NCI-H1092 (cell line): ENCODE measurements at regions not wholly inside any gene's neighbourhood (a gene's known extent, or its start where the extent isn't known, plus 50 kb on each side); places are given as distances from the start of the nearest gene placed in this dataset.

ENCODE experiments used
- DNase-seq: peaks from one replicate; lab custom pipeline; 2025; lab: John Stamatoyannopoulos, UW

DNA sequence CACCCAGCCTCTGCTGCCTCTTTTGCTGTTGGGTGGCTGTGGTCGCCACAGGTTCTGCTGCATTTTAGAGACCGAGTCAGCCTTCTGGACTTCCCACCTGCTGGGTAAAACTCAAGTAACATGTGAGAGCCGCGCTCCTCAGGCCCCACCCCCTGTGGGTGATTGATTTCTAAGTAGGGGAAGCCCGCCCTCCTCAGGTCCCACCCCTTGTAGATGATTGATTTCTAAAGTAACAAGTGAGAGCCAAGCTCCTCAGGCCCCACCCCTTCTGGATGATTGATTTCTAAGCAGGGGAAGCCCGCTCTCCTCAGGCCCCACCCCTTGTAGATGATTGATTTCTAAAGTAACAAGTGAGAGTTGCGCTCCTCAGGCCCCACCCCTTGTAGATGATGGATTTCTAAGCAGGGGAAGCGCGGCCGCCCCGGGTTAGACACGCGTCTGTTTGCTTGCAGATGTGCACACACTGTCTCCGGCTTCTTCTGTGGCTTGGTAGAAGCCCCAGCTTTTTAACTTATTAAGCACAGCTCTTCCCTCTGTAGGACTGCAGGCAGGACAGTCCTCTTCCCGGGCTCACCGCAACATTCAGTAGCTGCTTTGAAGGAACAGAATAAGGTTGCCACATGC, 83.4 kb downstream of the FAM43A start:
- peak; percentile 89 for DNase-seq

DNA sequence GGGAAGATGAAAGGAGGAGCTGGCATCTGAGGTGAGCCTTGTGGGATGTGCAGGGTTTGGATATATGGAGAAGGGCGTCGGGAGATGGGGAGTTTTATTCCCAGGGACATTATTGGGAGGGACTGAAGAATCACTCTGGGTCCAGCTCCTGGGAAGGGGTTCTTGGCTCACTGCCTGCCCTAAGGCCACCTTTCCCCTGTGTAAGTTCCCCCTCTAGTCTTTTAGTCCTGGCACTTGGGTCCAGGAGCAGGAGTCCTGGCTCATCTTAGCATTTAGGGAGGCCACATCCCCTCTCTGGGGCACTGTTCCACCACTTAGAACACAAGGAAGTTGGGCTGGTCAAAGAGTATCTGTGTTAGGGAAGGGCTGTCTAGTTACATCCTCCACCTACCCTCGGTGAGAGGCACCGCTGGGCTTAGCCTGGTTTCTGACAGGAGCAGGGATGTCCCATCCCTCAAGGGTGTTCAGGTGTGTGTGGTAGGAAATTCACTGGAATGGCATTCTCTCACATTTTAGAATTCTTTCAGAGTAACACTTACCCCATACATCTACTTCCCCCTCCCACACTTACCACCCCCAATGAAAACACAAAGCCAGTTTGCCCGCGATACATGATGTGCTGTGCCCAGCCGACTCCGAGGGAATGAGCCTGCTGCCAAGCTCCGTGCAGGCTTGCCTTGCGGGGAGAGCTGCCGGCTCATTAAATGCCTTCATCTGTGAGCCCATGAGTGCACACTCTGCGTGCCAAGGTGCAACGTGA, 86.7 kb downstream of the FAM43A start:
- DNase-seq: no peak

- DNase-seq: no peak
Observed at GRCh38 chr3:194773216-194773615, 87.5 kb downstream of the FAM43A start.

GRCh38 chr3:194773771-194774455, 88.2 kb downstream of the FAM43A start:
- DNase-seq: no peak

DNA sequence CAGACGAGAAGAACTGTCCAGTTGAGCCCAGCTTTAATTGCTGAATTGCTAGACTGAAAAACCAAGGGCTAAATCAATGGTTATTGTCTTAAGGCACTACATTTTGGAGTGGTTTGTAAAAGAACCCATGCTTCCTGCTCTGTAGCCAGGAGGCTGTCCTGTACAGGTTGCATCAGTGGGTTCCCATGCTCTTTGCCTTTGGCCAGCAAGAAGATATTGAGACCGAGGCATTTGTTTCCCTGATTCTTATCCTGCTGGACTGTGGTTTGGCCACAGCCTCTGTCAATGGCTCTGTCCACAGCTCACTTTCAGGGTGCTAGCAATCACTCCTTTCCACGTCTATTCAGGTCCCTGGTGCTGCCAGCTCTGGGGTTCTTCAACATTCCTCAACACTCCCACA, 89.6 kb downstream of the FAM43A start:
- no peak for DNase-seq

GRCh38 chr3:194775731-194776130, 90.0 kb downstream of the FAM43A start:
- DNase-seq: no peak

GRCh38 chr3:194777729-194778128, 92.0 kb downstream of the FAM43A start:
- DNase-seq: no peak

DNA sequence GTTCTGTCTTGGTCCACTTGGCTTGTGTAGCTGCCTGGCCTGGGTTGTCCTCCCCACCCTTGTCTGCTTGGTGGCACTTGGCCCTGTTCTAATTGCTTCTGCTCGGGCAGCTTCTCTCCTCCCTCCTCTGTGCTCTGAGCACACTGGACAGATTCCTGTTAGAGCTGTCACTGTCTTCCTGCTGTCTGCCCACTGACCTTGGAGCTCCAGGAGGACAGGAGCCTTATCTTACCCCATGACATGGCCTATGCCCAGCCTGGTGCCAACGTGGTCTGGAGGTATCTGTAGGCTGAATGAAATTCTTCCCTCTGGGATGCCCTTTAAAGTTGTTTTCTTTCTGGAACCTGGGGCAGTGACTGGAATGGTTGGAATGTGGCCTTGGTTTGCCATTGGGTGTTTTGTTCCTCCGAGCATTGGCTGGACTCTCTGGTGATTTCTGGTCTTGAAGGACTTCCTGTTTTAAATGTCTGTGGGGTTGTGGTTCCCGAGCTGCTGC, 94.1 kb downstream of the FAM43A start:
- DNase-seq: no peak

DNA sequence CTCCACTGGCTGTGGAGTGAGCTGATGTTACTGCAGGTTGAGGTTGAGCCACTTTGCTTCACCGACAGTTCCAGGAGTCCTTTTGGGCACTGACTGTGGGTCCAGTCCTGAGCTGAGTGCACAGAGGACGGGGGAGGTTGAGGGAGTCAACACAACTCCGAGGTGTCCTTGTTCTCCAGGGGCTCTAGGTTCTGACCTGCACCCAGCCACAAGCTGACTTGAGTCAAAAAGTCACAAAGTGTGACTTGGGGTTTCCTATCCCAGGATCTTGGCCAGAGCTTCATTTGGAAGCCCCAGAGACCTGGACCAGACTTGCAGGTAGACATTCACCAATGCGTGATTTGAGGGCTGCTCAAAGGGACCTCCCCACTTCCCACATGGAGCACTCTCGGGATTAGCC, 95.0 kb downstream of the FAM43A start:
- DNase-seq: no peak

- DNase-seq: no peak
Observed at GRCh38 chr3:194781617-194782016, 95.9 kb downstream of the FAM43A start.

GRCh38 chr3:194782698-194783404, 97.2 kb downstream of the FAM43A start:
- DNase-seq: peak; percentile 20

- no peak for DNase-seq
Observed at GRCh38 chr3:194784361-194784760, 98.7 kb downstream of the FAM43A start.

DNA sequence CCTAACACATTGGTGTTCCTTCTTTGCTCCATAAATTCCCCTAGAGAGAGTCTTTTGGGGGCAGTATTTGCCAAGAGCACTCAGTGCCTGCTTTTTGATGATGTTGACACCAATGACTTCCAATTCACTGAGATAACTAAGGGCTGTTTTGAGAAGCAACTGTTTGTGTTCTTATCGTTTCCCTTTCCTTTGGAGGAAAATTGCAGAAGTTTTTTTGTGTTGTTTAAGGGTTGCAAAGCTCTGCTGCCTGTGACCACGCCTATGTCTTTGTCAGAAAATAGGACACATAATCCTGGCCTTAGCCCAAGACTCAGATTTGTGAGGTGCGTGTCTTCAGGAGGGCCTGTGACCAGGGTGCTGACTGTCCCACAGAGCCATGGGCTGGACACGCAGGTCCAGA, 99.6 kb downstream of the FAM43A start:
- no peak for DNase-seq

DNA sequence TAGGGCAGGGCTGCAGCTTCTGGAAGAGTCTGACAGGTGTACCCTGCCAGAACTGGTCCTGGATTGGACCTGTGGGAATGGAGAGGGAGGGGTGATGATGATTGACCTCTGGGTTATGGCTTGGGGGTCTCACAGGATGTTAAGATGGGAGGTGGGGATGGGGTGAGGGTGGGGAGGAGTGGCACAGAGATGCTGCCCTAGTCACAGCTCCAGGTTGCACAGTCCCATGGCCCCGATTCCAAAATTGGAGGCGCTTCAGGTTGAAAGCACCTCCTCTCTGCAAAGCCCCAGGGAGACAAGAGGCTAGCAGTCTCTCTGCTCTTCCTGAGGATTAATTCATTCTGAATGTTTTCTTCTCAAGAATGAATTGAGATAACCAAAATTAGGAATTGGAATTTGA, 101.4 kb downstream of the FAM43A start:
- no peak for DNase-seq

- DNase-seq: no peak
Observed at GRCh38 chr3:194787650-194788049, 102.0 kb downstream of the FAM43A start.

GRCh38 chr3:194792368-194792767, 106.7 kb downstream of the FAM43A start:
- DNase-seq: no peak

GRCh38 chr3:194797555-194798250, 112.0 kb downstream of the FAM43A start:
- DNase-seq: no peak

GRCh38 chr3:194798486-194798885, 112.8 kb downstream of the FAM43A start:
- no peak for DNase-seq

GRCh38 chr3:194800002-194800401, 114.3 kb downstream of the FAM43A start:
- no peak for DNase-seq

DNA sequence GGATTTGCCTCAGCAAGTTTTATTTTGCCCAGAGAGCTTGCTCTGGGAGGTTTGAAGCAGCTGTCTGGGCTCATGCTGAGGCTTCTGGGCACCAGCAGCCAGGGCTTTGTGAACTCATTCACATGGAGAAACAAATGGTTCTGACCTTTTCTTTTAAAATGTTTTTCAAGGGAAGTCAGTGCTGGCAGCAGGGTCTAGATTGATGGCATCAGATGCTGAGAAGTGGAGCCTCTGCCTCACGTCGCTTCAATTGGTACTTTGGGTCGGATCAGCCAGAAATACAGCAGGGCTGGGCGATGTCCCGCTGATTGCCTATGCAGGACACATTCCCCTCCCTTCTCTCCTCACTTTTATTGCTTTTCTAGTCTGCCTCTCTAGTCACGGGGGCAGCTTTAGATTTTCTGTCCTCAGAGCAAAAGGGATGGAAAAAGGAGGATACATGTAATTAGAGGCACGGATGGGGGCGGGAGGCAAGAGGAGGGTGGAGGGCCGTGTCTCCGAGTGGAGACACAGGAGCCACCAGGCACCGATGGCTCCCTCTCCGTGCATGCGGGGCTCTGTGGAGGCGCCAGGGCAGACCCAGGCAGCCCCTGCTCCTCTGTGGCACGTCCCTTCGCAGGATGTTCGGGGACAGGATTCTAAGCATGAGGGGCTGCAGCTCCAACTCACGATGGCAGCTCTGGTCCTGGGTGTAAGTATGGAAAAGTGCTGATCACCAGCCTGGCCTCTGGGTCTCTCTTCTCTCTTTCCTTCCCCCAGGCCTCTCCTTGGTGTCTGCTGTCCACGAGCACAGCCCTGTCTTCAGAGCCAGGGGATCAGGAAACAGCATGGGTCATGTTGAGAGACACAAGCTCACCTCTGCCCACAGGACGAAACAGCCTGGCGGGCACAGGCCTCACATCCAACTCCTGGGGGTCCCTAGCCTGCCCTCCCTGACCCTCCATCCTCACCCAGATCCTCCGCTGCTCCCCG, 116.1 kb downstream of the FAM43A start:
- DNase-seq: no peak

DNA sequence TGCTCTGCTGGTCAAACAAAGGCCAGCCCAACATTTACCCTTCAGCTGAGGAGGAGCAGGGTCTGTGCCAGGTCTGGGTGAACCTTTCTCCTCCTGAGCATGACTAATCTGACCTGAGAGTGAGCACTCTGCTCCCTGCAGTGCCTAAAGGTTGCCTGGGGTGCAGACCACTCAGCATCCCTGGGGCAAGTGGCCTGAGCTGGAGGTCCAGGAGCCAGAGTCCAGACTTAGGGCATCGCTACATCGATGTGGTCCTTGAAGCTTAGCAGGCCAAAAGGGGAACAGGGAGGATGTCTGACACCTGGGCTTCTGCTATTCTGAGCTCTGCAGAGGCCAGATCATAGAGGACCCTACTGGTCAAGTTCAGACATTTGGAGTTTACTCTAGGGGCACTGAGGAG, 119.1 kb downstream of the FAM43A start:
- DNase-seq: no peak
